NCI-H2227 (cell line): ENCODE measurements at regions not wholly inside any gene's neighbourhood (a gene's known extent, or its start where the extent isn't known, plus 50 kb on each side); places are given as distances from the start of the nearest gene placed in this dataset.
"Not testable (repeated sequence)": the region's sequence is repeated elsewhere in the genome, so short reads cannot be mapped to it uniquely, and the experiment has no call there.

Experiments used
- DNase-seq: peaks from one replicate; lab custom pipeline; 2025; ENCODE audit not compliant: unreplicated experiment; lab: John Stamatoyannopoulos, UW

DNA sequence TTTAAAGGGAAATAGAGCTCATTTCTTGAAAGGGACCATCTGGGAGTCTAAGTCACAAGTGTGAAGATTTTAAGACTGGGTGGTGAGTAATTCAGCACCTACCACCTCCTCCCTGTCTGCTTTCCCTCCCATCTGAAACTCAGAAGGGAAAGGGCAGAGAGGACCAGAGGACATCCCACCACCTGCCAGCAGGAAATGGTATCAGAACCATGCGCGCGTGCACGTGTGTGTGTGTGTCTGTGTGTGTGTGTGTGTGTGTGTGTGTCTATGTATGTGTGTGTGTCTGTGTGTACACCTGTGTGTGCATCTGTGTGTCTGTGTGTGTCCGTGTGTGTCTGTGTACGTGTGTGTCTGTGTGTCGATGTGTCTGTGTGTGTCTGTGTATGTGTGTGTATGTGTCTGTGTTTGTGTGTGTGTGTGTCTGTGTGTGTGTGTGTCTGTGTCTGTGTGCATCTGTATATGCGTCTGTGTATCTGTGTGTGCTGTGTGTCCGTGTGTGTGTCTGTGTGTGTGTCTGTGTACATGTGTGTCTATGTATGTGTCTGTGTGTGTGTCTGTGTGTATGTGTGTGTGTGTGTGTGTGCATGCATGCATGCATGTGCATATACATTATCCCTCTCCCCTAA lies 76.8 kb downstream of the ZFP36L2 start:
- no peak for DNase-seq

- no peak for DNase-seq
Observed at GRCh38 chr2:43146083-43146482, 80.3 kb downstream of the ZFP36L2 start.

DNA sequence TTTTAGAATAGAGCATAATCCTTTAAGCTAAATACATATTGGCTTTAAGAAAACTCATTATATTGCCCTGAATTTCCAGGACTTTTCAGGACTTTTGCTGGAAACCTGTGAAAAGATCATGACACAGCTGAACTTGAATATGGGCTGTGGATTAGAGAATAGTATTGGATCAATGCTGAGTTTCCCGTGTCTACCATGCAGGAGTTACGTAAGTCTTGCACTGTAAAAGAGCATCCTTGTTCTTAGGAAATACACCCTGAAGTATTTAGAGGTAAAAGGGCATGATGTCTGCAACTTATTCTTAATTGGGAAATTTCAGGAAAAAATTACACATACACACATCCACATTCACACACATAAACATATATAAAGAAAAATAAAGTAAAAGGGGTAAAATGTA lies 82.1 kb downstream of the ZFP36L2 start:
- no peak for DNase-seq

- no peak for DNase-seq
Observed at GRCh38 chr2:43143756-43144155, 82.7 kb downstream of the ZFP36L2 start.

GRCh38 chr2:43142921-43143438 lies 83.4 kb downstream of the ZFP36L2 start:
- DNase-seq, result no peak

DNA sequence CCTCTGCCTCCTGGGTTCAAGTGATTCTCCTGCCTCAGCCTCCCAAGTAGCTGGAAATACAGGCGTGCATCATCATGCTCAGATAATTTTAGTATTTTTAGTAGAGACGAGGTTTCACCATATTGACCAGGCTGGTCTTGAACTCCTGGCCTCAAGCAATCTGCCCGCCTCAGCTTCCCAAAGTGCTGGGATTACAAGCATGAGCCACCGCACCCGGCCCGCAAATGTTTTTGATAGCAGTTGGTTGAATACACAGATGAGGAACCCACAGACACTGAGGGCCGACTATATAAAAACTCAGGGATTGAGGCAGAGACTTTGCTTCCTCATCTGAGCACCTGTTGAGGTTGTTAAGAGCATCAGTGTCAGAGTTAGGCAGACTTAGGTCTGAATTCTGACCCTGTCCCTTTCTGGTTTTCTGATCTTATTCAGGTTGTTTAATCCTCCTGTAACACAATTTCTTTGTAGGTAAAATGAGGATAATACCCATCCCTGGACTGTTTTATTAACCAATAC lies 84.7 kb downstream of the ZFP36L2 start:
- not testable (repeated sequence) for DNase-seq

DNA sequence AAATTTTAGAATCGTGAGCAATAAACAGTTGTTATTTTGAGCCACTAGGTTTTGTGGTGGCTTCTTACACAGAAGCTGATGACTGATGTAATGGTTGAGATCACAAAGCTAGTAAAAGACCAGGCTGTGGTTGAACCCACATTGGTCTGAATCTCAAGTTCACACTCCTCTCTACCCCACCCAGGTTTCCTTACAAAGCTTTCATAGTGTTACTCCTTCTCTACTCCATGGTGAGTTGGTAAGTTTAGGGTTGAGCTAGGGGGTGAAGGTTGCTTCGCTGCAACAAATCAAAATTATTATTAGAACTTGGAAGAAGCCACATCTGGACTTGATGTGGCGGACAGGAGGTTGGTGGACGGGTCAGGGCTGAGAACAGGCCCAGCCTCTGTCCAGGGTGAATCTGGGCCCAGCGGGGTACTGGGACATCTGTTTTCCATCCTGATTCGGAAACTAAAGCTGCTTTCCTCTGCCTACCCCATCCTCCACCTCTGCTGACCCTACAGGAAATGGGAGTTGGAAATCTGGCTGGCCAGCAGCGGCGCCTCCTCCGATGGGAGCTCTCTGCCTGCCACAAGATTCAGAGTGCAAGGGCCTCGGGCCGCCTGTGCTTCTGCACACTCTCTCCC lies 86.3 kb downstream of the ZFP36L2 start:
- no peak for DNase-seq

DNA sequence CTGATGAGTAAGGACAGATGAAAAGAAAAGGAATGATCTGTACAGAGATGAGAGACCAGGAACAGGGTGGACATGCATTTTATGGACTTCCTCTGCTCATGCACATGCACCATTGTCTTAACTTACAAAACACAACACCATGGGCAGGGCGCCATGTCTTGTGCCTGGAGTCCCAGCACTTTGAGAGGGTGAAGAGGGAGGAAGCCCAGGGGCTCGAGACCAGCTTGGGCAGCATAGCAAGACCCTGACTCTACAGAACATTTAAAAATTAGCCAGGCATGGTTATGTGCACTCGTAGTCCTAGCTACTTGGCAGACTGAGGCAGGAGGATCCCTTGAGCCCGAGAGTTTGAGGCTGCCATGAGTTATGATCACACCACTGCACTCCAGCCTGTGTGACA lies 86.9 kb downstream of the ZFP36L2 start:
- DNase-seq, result no peak

GRCh38 chr2:43138441-43138840 lies 88.0 kb downstream of the ZFP36L2 start:
- no peak for DNase-seq

DNA sequence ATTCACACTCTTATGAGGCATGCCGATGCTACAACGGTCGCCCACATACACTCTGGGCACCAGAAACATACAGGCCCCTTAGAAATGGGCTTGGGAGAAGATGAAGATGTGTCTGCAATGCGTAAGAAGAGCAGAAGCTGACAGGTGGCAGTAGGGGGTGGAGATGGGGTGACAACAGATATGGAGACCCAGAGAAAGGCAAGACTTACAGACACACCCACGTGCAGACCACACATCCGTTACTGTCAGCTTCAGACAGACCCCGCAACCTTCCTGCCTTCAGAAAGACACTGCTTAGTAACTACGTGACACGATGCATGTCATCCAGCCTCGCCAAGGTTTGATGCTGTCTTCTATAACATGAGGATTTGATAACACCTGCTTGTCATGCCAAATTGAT lies 89.5 kb downstream of the ZFP36L2 start:
- no peak for DNase-seq

DNA sequence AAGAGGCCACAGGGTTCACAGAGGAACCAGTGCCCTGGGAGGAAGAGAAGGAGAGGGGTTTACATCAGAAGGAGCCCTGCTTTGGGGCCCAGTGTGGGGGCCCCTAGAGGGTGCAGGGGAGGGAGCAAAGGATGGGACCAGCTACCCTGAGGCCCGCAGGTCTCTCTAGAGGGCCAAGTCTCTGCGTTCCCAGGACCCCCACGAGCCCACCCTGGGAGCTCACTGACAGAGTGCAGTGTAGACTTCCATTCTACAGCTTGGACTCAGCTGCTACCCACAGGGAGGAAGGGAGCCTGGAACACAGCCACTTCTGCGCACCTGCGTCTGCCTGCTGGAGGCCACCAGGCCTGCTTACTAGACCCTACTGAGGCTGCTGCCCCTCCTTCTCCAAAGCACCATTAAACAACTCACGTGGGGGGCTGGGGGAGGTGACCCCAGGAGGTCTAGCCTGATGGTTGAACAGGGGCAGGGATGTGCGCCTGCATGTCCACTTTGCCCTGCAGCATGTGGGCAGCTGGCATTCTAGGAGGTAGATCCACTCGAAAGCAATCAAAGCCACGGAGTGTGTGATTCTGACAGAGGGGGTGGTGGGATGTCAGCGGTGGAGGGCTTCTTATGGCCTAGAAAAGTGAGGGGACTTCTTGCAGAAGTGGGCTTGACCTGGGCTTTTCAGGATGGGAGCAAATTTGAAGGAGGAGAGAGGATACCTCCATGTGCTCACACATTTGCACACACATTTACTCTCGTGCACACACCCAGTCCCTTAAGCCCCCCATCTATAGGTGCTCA lies 90.2 kb downstream of the ZFP36L2 start:
- no peak for DNase-seq

DNA sequence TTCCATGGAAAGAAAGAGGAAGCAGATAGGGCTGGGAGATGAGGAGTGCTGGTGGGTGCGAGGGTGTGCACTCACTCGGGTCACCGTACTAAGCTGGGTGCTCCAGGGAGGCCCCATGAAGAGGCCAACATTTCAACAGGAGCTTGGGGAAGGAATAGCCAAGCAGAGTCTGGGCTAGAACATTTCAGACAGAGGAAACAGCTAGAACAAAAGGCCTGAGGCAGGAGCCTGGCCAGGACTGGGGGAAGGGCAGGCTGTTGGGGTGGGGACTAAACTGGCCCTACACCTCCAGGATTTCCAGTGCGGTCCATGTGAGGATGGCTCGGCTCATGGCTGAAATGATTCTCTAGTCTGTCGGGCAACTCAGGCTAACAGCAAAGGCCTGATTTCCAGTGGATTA lies 90.8 kb downstream of the ZFP36L2 start:
- DNase-seq, result no peak

- DNase-seq, result no peak
Observed at GRCh38 chr2:43134571-43134889, 91.9 kb downstream of the ZFP36L2 start.

DNA sequence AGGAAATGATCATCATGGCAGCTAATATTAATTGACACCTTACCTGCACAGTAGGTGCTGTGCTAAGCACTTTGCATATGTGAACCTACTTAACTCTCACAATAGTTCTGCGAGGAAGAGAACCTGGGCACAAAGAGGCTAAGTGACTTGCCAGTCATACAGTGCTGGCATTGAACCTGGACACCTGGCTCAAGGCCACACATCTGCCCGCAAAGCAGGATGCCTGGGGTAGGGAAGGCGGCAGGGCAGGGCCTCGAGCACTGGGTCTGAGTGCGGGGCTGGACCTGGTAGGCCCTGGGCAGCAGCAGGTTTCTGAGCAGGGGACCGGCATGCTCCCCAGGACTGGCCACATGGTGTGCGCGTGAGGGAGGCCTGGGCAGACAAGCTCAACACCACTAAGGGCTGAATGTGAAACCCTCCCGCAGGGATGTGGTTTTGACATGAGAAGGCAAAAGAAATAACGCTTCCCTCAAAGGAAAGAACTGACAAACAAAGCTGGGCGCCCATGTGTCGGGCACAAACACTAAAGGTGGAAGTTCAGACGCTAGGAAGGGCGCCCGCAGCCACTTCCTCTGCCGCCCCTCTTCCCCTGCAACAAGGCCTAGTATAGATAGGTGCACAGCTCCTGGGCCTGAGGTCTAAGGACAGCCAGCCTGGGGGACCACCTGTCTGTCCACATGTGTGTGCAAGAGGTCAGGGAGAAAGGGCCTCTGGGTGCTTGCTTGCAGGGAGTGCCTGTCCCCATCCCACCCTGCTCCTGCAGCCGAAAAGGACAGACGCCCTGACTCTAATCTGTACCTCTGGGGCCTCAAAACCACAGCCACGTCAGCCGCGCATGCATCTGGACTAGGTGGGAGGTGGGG lies 92.5 kb downstream of the ZFP36L2 start:
- DNase-seq, result no peak

DNA sequence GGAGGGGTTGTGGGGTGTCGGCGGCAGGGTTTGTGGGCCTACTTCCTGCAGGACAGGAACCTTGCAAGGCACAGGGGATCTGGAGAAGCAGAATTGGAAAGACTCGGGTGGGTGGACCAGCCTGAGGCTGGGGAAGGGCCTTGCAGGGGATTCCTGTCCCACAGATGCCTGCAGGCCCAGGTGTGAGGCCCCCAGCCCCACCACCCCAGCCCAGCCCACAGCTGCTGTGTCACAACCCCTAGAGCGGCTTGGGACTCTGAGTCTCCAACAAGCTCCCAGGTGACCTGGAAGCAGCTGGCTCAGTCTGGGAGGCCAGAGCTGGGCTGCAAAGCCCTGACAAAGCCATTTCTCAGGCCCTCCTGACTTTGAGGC lies 93.1 kb downstream of the ZFP36L2 start:
- no peak for DNase-seq

DNA sequence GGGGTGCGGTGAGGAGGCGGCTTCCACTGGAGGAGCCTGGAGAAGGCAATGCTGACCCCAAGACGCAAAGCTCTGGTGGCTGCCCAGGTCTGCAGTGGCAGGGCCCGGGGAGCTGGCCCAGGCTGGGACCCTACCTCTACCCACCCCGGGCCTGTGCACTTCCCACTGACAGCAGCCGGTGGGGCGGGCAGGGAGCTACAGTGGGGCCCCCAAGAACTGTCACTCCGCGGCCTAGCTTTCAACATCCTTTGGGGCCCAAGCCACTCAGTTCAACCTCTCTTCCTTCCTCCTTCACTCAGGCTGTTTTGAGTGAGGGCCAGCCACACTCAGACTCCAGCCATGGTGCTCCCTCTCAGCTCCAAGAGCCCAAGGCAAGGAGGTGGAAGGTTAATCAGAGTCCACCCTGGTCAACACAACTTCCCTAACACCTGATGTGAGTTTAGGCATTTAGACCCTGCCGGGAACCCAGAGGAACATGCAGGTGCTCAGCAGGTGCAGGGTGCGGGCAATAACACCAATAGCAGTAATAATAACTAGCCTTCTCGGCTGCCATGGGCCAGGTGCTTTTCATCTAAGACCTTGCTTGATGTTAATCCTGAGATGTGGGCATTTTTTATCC lies 93.6 kb downstream of the ZFP36L2 start:
- no peak for DNase-seq

- no peak for DNase-seq
Observed at GRCh38 chr2:43131890-43132682, 94.3 kb downstream of the ZFP36L2 start.

DNA sequence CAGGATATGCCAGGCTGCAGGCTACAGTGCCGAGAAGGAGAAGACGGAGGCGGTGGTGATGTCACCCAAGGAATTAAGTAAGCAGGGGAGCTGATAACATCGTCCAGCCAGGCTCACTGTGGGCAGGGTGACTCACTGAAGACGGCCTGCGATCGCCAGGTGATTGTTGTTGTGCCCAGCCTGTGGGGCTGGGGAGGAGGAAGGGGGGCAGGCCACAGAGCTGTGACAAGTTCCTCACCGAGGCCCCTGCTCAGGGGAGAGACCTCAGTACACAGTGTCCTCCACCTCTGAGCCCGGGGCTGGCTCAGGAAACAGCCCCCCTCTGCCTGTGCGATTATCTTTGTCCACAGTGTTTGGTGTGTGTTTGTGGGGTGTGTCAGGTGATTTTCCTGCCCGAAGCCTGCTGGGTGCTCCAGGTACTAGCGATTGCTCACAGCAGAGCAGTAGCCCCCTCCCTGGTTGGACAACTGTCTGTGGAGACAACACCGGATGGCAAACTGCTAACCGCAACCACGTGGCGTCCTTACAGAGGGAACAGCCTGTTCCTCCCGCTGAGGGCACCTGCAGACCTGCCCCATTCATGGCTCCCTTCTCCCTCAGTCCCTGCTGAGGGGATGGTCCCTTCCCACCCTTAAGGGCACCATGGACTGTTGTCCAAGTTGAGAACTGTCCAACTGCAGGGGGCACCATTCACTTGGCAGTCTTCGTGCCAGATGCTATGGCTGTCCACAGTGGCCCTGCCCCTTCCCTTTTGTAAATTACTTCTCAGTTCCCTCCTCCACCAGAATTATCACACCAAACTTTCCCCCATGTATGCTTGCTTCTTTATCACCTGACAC lies 95.1 kb downstream of the ZFP36L2 start:
- DNase-seq, result no peak

GRCh38 chr2:43130548-43130875 lies 95.9 kb downstream of the ZFP36L2 start:
- DNase-seq, result no peak
